Uterus (tissue), 3 donors: ENCODE measurements at regions not wholly inside any gene's neighbourhood (a gene's known extent, or its start where the extent isn't known, plus 50 kb on each side); places are given as distances from the start of the nearest gene placed in this dataset.

ENCODE experiments used
- DNase-seq, 2 donors: peaks; one replicate each; pipeline ENCODE4 v3.0.0-alpha.2; 2019 to 2020
- H3K27ac ChIP-seq, 2 donors: fragments of 200-600 bp; sonication (generic); 1 replicate in 1 of 2; 2 replicates in 1 of 2; pipeline ENCODE4 v1.5.1; 2016 to 2018
- H3K27me3 ChIP-seq, 2 donors: fragments of 200-600 bp; sonication (generic); one replicate each; pipeline ENCODE4 v1.5.1; 2018 to 2019; ENCODE audit warnings: control low read depth in 1 of 2
- H3K36me3 ChIP-seq, 2 donors: fragments of 200-600 bp; sonication (generic); one replicate each; pipeline ENCODE4 v1.5.1; 2019; ENCODE audit warnings: control low read depth in 1 of 2
- H3K4me1 ChIP-seq, 2 donors: fragments of 200-600 bp; sonication (generic); one replicate each; pipeline ENCODE4 v1.5.1; 2018 to 2019; ENCODE audit warnings: control low read depth in 1 of 2
- H3K4me3 ChIP-seq, 2 donors: fragments of 200-600 bp; sonication (generic); 1 replicate in 1 of 2; 2 replicates in 1 of 2; pipeline ENCODE4 v1.5.1; 2018 to 2019; ENCODE audit warnings: mild to moderate bottlenecking in 1 of 2
- H3K9me3 ChIP-seq, 2 donors: fragments of 200-600 bp; sonication (generic); one replicate each; pipeline ENCODE4 v1.5.1; 2019; ENCODE audit warnings: control low read depth in 1 of 2
- CTCF ChIP-seq, 4 experiments: fragments of 200-600 bp in 2 of 4; fragments of 450-650 bp in 2 of 4; sonication (generic) in 2 of 4; IDR thresholded peaks; one replicate each; pipeline ENCODE4 v1.5.1; 2016 to 2019; ENCODE audit warnings: antibody characterized with exemption in 4 of 4, mild to moderate bottlenecking in 2 of 4, moderate library complexity in 1 of 4
- POLR2A ChIP-seq, 2 donors: fragments of 450-650 bp; IDR thresholded peaks; one replicate each; pipeline ENCODE4 v1.6.1; 2016; ENCODE audit warnings: antibody characterized with exemption in 2 of 2, mild to moderate bottlenecking in 1 of 2, moderate library complexity in 1 of 2
- intact Hi-C: fragments of 100-400 bp; cut with DNase I; formaldehyde crosslinking; loops from one replicate; pipeline ENCODE4 v1.15.1; 2023; ENCODE audit warnings: low total_unique reads
- donor health status: DM: yes; HTN: yes; CAD: no.

GRCh38 chr12:24551163-24551786 lies 397.6 kb downstream of the BCAT1 start:
- no peak for DNase-seq
- no peak overlapping the region for H3K27ac ChIP-seq
- TF ChIP-seq CTCF (IDR thresholded peaks at IDR 0.05) = no peak
- no peak for TF ChIP-seq POLR2A (IDR thresholded peaks at IDR 0.05)
- no peaks in the 10 kb centered on the region for H3K27me3 ChIP-seq
- intact Hi-C loops = no loop called here
- peak overlapping the region in 1 of 2 donors; percentile 13 for H3K4me3 ChIP-seq
- H3K4me1 ChIP-seq = no peaks in the 10 kb centered on the region
- no peaks in the 10 kb centered on the region for H3K9me3 ChIP-seq
- H3K36me3 ChIP-seq = no peaks in the 10 kb centered on the region

DNA sequence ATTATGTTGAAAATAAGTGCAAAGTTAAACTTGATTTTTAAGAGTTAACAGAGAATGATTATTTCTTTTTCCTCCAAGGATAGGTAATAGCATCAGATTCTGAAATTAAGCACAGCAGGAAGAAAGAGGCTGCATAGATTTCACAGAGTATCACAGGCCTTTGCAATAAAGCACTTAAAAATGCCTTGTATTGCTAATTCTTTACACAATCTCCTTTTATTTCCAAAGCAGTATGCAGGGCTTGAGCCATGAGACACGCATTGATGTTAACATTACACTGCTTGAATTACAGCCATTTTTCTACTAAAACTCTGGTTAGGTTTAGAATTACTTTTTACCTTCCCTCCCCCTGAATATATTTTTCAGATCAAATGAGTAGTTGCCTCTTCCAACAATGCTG lies 398.3 kb downstream of the BCAT1 start:
- H3K27ac ChIP-seq = no peak overlapping the region
- intact Hi-C loops = no loop called here
- no peaks in the 10 kb centered on the region for H3K27me3 ChIP-seq
- TF ChIP-seq POLR2A (IDR thresholded peaks at IDR 0.05) (no peak), CTCF (IDR thresholded peaks at IDR 0.05) (no peak)
- no peaks in the 10 kb centered on the region for H3K4me1 ChIP-seq
- no peaks in the 10 kb centered on the region for H3K9me3 ChIP-seq
- DNase-seq = no peak
- H3K4me3 ChIP-seq = peak overlapping the region in 1 of 2 donors; percentile 13
- no peaks in the 10 kb centered on the region for H3K36me3 ChIP-seq

DNA sequence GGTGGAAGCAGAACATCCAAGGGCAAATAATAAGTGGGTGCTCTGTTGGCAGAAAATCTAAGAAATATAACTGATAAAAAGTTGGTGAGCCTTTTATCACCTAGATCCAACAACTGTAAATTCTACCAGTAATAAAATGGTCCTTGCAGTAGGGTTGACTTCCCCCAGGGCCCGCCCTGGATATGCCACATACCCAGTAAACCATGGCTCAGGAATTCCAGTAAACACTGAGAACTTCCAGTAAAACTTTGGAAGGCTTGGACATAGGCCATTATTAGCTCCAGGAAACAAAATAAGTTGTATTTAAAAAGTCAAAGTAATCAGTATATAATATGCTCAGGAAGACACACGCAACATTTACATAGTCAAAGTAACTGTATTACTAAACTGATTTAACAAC lies 402.2 kb downstream of the BCAT1 start:
- Histone ChIP-seq H3K4me3 (no peak overlapping the region), H3K27ac (no peak overlapping the region), H3K36me3 (no peaks in the 10 kb centered on the region), H3K4me1 (no peaks in the 10 kb centered on the region), H3K27me3 (no peaks in the 10 kb centered on the region), H3K9me3 (no peaks in the 10 kb centered on the region)
- no peak for TF ChIP-seq POLR2A (IDR thresholded peaks at IDR 0.05)
- TF ChIP-seq CTCF (IDR thresholded peaks at IDR 0.05) = no peak
- intact Hi-C loops = no loop called here
- no peak for DNase-seq

DNA sequence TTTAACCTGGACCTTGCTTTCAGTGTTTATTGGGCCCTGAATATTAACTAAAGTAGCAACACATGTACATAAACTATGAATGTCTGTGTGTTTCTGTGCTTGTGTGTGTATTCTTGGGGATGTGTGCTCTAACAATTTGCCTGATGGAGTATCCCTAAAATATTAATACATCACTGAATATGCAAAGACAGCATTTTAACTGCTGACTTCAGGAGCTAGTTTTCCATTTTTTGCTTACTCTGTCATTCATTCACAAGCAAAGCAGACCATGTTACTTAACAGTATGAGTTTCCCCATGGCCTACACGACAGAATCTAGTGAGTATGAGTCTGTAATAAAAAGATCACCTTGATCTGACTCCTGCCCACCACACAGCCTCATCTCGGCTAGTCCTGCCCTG lies 402.8 kb downstream of the BCAT1 start:
- no peaks in the 10 kb centered on the region for H3K27me3 ChIP-seq
- intact Hi-C loops = no loop called here
- no peak overlapping the region for H3K27ac ChIP-seq
- DNase-seq = no peak
- H3K36me3 ChIP-seq = no peaks in the 10 kb centered on the region
- no peaks in the 10 kb centered on the region for H3K9me3 ChIP-seq
- no peaks in the 10 kb centered on the region for H3K4me1 ChIP-seq
- TF ChIP-seq CTCF (IDR thresholded peaks at IDR 0.05) (no peak), POLR2A (IDR thresholded peaks at IDR 0.05) (no peak)
- no peak overlapping the region for H3K4me3 ChIP-seq

DNA sequence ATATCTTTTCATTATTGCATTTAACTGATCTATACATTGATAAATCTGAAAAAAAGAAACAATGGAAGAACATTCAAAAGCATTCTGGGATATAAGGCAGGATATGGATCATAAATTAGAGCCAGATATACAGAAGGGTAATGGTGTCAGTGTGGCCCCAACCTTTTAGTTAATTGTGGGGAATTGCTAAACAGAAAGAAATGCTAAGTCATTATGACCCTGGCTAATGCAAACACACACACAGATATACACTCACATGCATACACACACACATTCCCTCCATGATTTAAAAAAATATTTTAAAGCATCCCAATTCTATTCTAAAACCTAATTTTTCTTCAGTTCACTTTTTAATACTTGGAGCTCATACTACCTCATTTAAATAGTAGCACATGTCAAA lies 404.5 kb downstream of the BCAT1 start:
- DNase-seq = no peak
- H3K27ac ChIP-seq = no peak overlapping the region
- no peaks in the 10 kb centered on the region for H3K36me3 ChIP-seq
- no peaks in the 10 kb centered on the region for H3K4me1 ChIP-seq
- intact Hi-C loops = no loop called here
- no peak overlapping the region for H3K4me3 ChIP-seq
- H3K9me3 ChIP-seq = no peaks in the 10 kb centered on the region
- no peaks in the 10 kb centered on the region for H3K27me3 ChIP-seq
- no peak for TF ChIP-seq CTCF (IDR thresholded peaks at IDR 0.05)
- no peak for TF ChIP-seq POLR2A (IDR thresholded peaks at IDR 0.05)
